NCI-H82 (cell line): ENCODE measurements at regions not wholly inside any gene's neighbourhood (a gene's known extent, or its start where the extent isn't known, plus 50 kb on each side); places are given as distances from the start of the nearest gene placed in this dataset.

Experiments
- DNase-seq: peaks from one replicate; lab custom pipeline; 2025; lab: John Stamatoyannopoulos, UW

DNA sequence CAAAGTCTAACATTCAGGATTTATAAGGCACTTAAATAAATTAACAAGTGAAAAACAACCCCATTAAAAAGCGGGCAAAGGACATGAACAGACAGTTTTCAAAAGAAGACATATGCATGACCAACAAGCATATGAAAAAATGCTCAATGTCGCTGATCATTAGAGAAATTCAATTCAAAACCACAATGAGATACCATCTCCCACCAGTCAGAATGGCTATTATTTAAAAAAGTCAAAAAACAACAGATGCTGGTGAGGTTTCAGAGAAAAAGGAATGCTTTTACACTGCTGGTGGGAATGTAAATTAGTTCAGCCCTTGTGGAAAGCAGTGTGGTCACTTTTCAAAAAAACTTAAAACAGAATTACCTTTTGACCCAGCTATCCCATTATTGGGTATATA is 60.7 kb upstream of the BDKRB2 start:
- DNase-seq, result no peak

- DNase-seq, result no peak
Measured at GRCh38 chr14:96145116-96145864, 59.3 kb upstream of the BDKRB2 start.

GRCh38 chr14:96146131-96146771 is 58.4 kb upstream of the BDKRB2 start:
- no peak for DNase-seq

GRCh38 chr14:96148631-96149030 is 56.0 kb upstream of the BDKRB2 start:
- DNase-seq, result peak; percentile 2

DNA sequence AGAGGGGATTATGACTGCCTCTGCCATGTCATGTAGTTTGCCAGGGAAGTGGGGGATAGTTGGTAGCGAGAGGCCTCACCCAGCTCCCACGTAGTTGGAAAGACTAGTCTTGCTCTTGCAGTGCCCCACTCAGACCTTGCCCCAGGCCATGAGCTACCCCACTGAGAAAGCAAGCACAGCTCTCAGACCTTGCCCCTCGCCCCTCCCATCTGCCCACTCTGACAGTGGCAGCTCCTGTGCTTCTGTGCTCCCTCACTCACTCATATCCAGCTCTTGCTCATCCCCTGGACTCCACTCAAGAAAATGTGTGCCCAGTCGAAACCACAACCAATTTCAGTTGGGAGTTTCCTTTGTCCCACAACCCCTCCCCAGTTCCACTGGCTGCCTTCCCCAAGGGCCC is 55.5 kb upstream of the BDKRB2 start:
- no peak for DNase-seq

GRCh38 chr14:96150214-96150613 is 54.4 kb upstream of the BDKRB2 start:
- DNase-seq, result no peak

GRCh38 chr14:96151242-96151641 is 53.4 kb upstream of the BDKRB2 start:
- no peak for DNase-seq

GRCh38 chr14:96153003-96153402 is 51.6 kb upstream of the BDKRB2 start:
- no peak for DNase-seq
